H1 (cell line): ENCODE measurements at regions not wholly inside any gene's neighbourhood (a gene's known extent, or its start where the extent isn't known, plus 50 kb on each side); places are given as distances from the start of the nearest gene placed in this dataset.

ENCODE experiments used
- CHD7 ChIP-seq: fragments of 300-600 bp; sonication (generic); IDR thresholded peaks from 2 replicates; pipeline ENCODE4 v1.7.1; 2012; ENCODE audit warnings: low read length, moderate library complexity, mild to moderate bottlenecking, inconsistent platforms; ENCODE audit not compliant: insufficient replicate concordance
- CTBP2 ChIP-seq: IDR thresholded peaks from 2 replicates; pipeline ENCODE4 v1.7.0; 2011; ENCODE audit warnings: borderline replicate concordance, mild to moderate bottlenecking, moderate library complexity, mixed read lengths, low read length; ENCODE audit not compliant: insufficient read depth, insufficient read length
- GTF2F1 ChIP-seq: IDR thresholded peaks from 2 replicates; pipeline ENCODE4 v1.6.1; 2012; ENCODE audit warnings: low read depth, low read length, improper control_type of control experiment, borderline replicate concordance
- POLR2AphosphoS5 ChIP-seq: IDR thresholded peaks from 2 replicates; pipeline ENCODE4 v1.6.1; 2011; ENCODE audit warnings: low read depth, low read length

- TF ChIP-seq CHD7, result no peak
- no peak for TF ChIP-seq POLR2AphosphoS5
- no peak for TF ChIP-seq CTBP2
- no peak for TF ChIP-seq GTF2F1
These were observed 335.2 kb upstream of the C2CD4B start (continued) for GRCh38 chr15:62500325-62500724.
